Mammary epithelial cell (primary cell): ENCODE measurements at regions not wholly inside any gene's neighbourhood (a gene's known extent, or its start where the extent isn't known, plus 50 kb on each side); places are given as distances from the start of the nearest gene placed in this dataset.

ENCODE experiments used
- CTCF ChIP-seq, 2 donors: IDR thresholded peaks in 1 of 2; conservative IDR thresholded peaks in 1 of 2; 2 replicates each; pipeline ENCODE4 v1.5.1; 2011 to 2012; ENCODE audit warnings: inconsistent platforms in 2 of 2, low read length in 2 of 2, mild to moderate bottlenecking in 2 of 2, control low read depth in 1 of 2, low read depth in 1 of 2; ENCODE audit not compliant: insufficient read depth in 1 of 2; ENCODE audit errors: extremely low read depth in 1 of 2
- EZH2 ChIP-seq: IDR thresholded peaks from 2 replicates; pipeline ENCODE4 v1.6.1; 2012; ENCODE audit warnings: low read length, inconsistent platforms, borderline replicate concordance

GRCh38 chr10:25817200-25817599, 116.8 kb upstream of the MYO3A start:
- no peak for TF ChIP-seq EZH2
- TF ChIP-seq CTCF (conservative IDR thresholded peaks at IDR 0.05 in 1 of 2, IDR thresholded peaks at IDR 0.05 in 1 of 2; ENCODE audit: extremely low read depth in 1 of 2, insufficient read depth in 1 of 2, low read depth in 1 of 2, low read length in 2 of 2) = no peak
